IPS-15b (cell line): ENCODE measurements at regions not wholly inside any gene's neighbourhood (a gene's known extent, or its start where the extent isn't known, plus 50 kb on each side); places are given as distances from the start of the nearest gene placed in this dataset.

Experiments
- H3K27me3 ChIP-seq: one replicate; pipeline ENCODE4 v1.6.1; 2013; ENCODE audit warnings: low read length; ENCODE audit not compliant: control insufficient read depth, insufficient read depth
- H3K36me3 ChIP-seq: one replicate; pipeline ENCODE4 v1.6.1; 2013; ENCODE audit warnings: low read length; ENCODE audit not compliant: control insufficient read depth, insufficient read depth
- H3K4me1 ChIP-seq: one replicate; pipeline ENCODE4 v1.6.1; 2013; ENCODE audit warnings: mild to moderate bottlenecking, low read length; ENCODE audit not compliant: control insufficient read depth, insufficient read depth
- H3K4me3 ChIP-seq: one replicate; pipeline ENCODE4 v1.5.1; 2013; ENCODE audit warnings: low read depth, low read length
- H3K9ac ChIP-seq: one replicate; pipeline ENCODE4 v1.6.1; 2013; ENCODE audit warnings: low read depth, mild to moderate bottlenecking, low read length
- H3K9me3 ChIP-seq: one replicate; pipeline ENCODE4 v1.6.1; 2013; ENCODE audit warnings: mild to moderate bottlenecking, low read length; ENCODE audit not compliant: control insufficient read depth, insufficient read depth

GRCh38 chr11:109480251-109480650 is 58.3 kb downstream of the C11orf87 start:
- no peak overlapping the region for H3K9ac ChIP-seq
- H3K36me3 ChIP-seq = no peaks in the 10 kb centered on the region
- H3K4me3 ChIP-seq = peak overlapping the region; percentile 14

GRCh38 chr11:109486129-109486528 is 64.1 kb downstream of the C11orf87 start:
- no peaks in the 10 kb centered on the region for H3K27me3 ChIP-seq
- no peak overlapping the region for H3K9ac ChIP-seq
- H3K36me3 ChIP-seq = no peaks in the 10 kb centered on the region
- H3K4me1 ChIP-seq = no peaks in the 10 kb centered on the region
- no peak overlapping the region for H3K4me3 ChIP-seq
- no peaks in the 10 kb centered on the region for H3K9me3 ChIP-seq

More at GRCh38 chr11:109480251-109480650, 58.3 kb downstream of the C11orf87 start:
- Histone ChIP-seq H3K27me3 (no peaks in the 10 kb centered on the region), H3K4me1 (peaks cover 2% of the 10 kb centered on the region), H3K9me3 (no peaks in the 10 kb centered on the region)

GRCh38 chr11:109490953-109491635 is 69.1 kb downstream of the C11orf87 start:
- Histone ChIP-seq H3K4me3 (no peak overlapping the region), H3K36me3 (no peaks in the 10 kb centered on the region), H3K4me1 (no peaks in the 10 kb centered on the region), H3K27me3 (no peaks in the 10 kb centered on the region), H3K9me3 (no peaks in the 10 kb centered on the region), H3K9ac (no peak overlapping the region)

GRCh38 chr11:109506115-109506514 is 84.1 kb downstream of the C11orf87 start:
- no peaks in the 10 kb centered on the region for H3K36me3 ChIP-seq
- no peak overlapping the region for H3K4me3 ChIP-seq
- no peaks in the 10 kb centered on the region for H3K27me3 ChIP-seq
- H3K9ac ChIP-seq = no peak overlapping the region
- no peaks in the 10 kb centered on the region for H3K4me1 ChIP-seq
- no peaks in the 10 kb centered on the region for H3K9me3 ChIP-seq

GRCh38 chr11:109507331-109507730 is 85.3 kb downstream of the C11orf87 start:
- Histone ChIP-seq H3K9ac (no peak overlapping the region), H3K36me3 (no peaks in the 10 kb centered on the region), H3K4me3 (no peak overlapping the region), H3K27me3 (no peaks in the 10 kb centered on the region), H3K9me3 (no peaks in the 10 kb centered on the region), H3K4me1 (no peaks in the 10 kb centered on the region)

GRCh38 chr11:109507836-109508561 is 86.0 kb downstream of the C11orf87 start:
- Histone ChIP-seq H3K9ac (no peak overlapping the region), H3K9me3 (no peaks in the 10 kb centered on the region), H3K4me1 (no peaks in the 10 kb centered on the region), H3K27me3 (no peaks in the 10 kb centered on the region), H3K36me3 (no peaks in the 10 kb centered on the region), H3K4me3 (no peak overlapping the region)

GRCh38 chr11:109508943-109509342 is 87.0 kb downstream of the C11orf87 start:
- Histone ChIP-seq H3K36me3 (no peaks in the 10 kb centered on the region), H3K9me3 (no peaks in the 10 kb centered on the region), H3K27me3 (no peaks in the 10 kb centered on the region), H3K4me3 (no peak overlapping the region), H3K9ac (no peak overlapping the region), H3K4me1 (no peaks in the 10 kb centered on the region)

- H3K9ac ChIP-seq = no peak overlapping the region
- H3K9me3 ChIP-seq = no peaks in the 10 kb centered on the region
- H3K36me3 ChIP-seq = no peaks in the 10 kb centered on the region
- no peak overlapping the region for H3K4me3 ChIP-seq
- no peaks in the 10 kb centered on the region for H3K27me3 ChIP-seq
- no peaks in the 10 kb centered on the region for H3K4me1 ChIP-seq
Measured at GRCh38 chr11:109510316-109510715, 88.3 kb downstream of the C11orf87 start.

GRCh38 chr11:109511598-109511997 is 89.6 kb downstream of the C11orf87 start:
- Histone ChIP-seq H3K27me3 (no peaks in the 10 kb centered on the region), H3K9me3 (no peaks in the 10 kb centered on the region), H3K36me3 (no peaks in the 10 kb centered on the region), H3K9ac (no peak overlapping the region), H3K4me1 (no peaks in the 10 kb centered on the region), H3K4me3 (no peak overlapping the region)

GRCh38 chr11:109512249-109512648 is 90.3 kb downstream of the C11orf87 start:
- no peaks in the 10 kb centered on the region for H3K27me3 ChIP-seq
- H3K4me3 ChIP-seq = no peak overlapping the region
- H3K9ac ChIP-seq = no peak overlapping the region
- no peaks in the 10 kb centered on the region for H3K36me3 ChIP-seq
- H3K9me3 ChIP-seq = no peaks in the 10 kb centered on the region
- no peaks in the 10 kb centered on the region for H3K4me1 ChIP-seq

GRCh38 chr11:109512680-109513079 is 90.7 kb downstream of the C11orf87 start:
- no peaks in the 10 kb centered on the region for H3K36me3 ChIP-seq
- H3K27me3 ChIP-seq = no peaks in the 10 kb centered on the region
- no peak overlapping the region for H3K4me3 ChIP-seq
- H3K9ac ChIP-seq = no peak overlapping the region
- H3K4me1 ChIP-seq = no peaks in the 10 kb centered on the region
- no peaks in the 10 kb centered on the region for H3K9me3 ChIP-seq
